ENCODE measurements at regions not wholly inside any gene's neighbourhood (a gene's known extent, or its start where the extent isn't known, plus 50 kb on each side); places are given as distances from the start of the nearest gene placed in this dataset.

- no peak for TF ChIP-seq POLR2A (IDR thresholded peaks at IDR 0.05)
- TF ChIP-seq CTCF (IDR thresholded peaks at IDR 0.05), result no peak
- intact Hi-C loops (cut with DNase I; ENCODE audit: low total_unique reads), result no loop called here
- no peak for DNase-seq (ENCODE audit: low spot score in 2 of 2)
- no peak overlapping the region for H3K4me3 ChIP-seq (ENCODE audit: low read depth, poor library complexity, severe bottlenecking)
- 49 to 53% methylated on average over 2 of the region's 2 CpGs for WGBS, 2 donors
Observed at GRCh38 chr17:70691150-70691549, 521.8 kb downstream of the KCNJ2 start.

GRCh38 chr17:70699408-70699807 is 530.1 kb downstream of the KCNJ2 start:
- 58 to 61% methylated on average over 2 of the region's 2 CpGs for WGBS, 2 donors
- H3K4me3 ChIP-seq (ENCODE audit: low read depth, poor library complexity, severe bottlenecking), result no peak overlapping the region
- intact Hi-C loops (cut with DNase I; ENCODE audit: low total_unique reads), result no loop called here
- DNase-seq (ENCODE audit: low spot score in 2 of 2), result no peak
- TF ChIP-seq CTCF (IDR thresholded peaks at IDR 0.05) (no peak), POLR2A (IDR thresholded peaks at IDR 0.05) (no peak)

GRCh38 chr17:70702683-70703255 is 533.4 kb downstream of the KCNJ2 start:
- TF ChIP-seq POLR2A (IDR thresholded peaks at IDR 0.05) (no peak), CTCF (IDR thresholded peaks at IDR 0.05) (no peak)
- intact Hi-C loops (cut with DNase I; ENCODE audit: low total_unique reads), result no loop called here
- H3K4me3 ChIP-seq (ENCODE audit: low read depth, poor library complexity, severe bottlenecking), result no peak overlapping the region
- 50 to 54% methylated on average over 3 of the region's 3 CpGs for WGBS, 2 donors
- no peak for DNase-seq (ENCODE audit: low spot score in 2 of 2)

- TF ChIP-seq POLR2A (IDR thresholded peaks at IDR 0.05) (no peak), CTCF (IDR thresholded peaks at IDR 0.05) (no peak)
- H3K4me3 ChIP-seq (ENCODE audit: low read depth, poor library complexity, severe bottlenecking), result no peak overlapping the region
- WGBS, 2 donors, result 49 to 51% methylated on average over 7 of the region's 7 CpGs
- no peak for DNase-seq (ENCODE audit: low spot score in 2 of 2)
- intact Hi-C loops (cut with DNase I; ENCODE audit: low total_unique reads), result no loop called here
Observed at GRCh38 chr17:70709596-70709995, 540.3 kb downstream of the KCNJ2 start.

GRCh38 chr17:70713694-70714093 is 544.4 kb downstream of the KCNJ2 start:
- TF ChIP-seq CTCF (IDR thresholded peaks at IDR 0.05) (no peak), POLR2A (IDR thresholded peaks at IDR 0.05) (no peak)
- DNase-seq (ENCODE audit: low spot score in 2 of 2), result no peak
- no peak overlapping the region for H3K4me3 ChIP-seq (ENCODE audit: low read depth, poor library complexity, severe bottlenecking)
- intact Hi-C loops (cut with DNase I; ENCODE audit: low total_unique reads), result no loop called here

- TF ChIP-seq POLR2A (IDR thresholded peaks at IDR 0.05) (no peak), CTCF (IDR thresholded peaks at IDR 0.05) (no peak)
- no peak for DNase-seq (ENCODE audit: low spot score in 2 of 2)
- no peak overlapping the region for H3K4me3 ChIP-seq (ENCODE audit: low read depth, poor library complexity, severe bottlenecking)
- intact Hi-C loops (cut with DNase I; ENCODE audit: low total_unique reads), result no loop called here
- WGBS, 2 donors, result 85 to 86% methylated on average over 3 of the region's 3 CpGs
Observed at GRCh38 chr17:70716551-70716950, 547.2 kb downstream of the KCNJ2 start.
